Pancreas (tissue), 10 donors: ENCODE measurements at regions not wholly inside any gene's neighbourhood (a gene's known extent, or its start where the extent isn't known, plus 50 kb on each side); places are given as distances from the start of the nearest gene placed in this dataset.

Experiments used
- ATAC-seq, 4 donors: fragments of 200-7000 bp; cut with Tn5 transposase; one replicate each; pipeline versions ENCODE4 v1.8.0 to v1.9.1; 2020; ENCODE audit warnings: mild to moderate bottlenecking in 4 of 4, moderate library complexity in 4 of 4
- DNase-seq, 6 donors: peaks; one replicate each; pipeline ENCODE4 v3.0.0-alpha.2; 2020
- FAIRE-seq: peaks from 2 replicates; lab custom pipeline; 2012; peaks lifted over from hg19 to GRCh38; lab: Jason Lieb, UNC
- H3K27ac ChIP-seq, 4 donors: fragments of 200-600 bp; sonication (generic); 1 replicate in 3 of 4; 2 replicates in 1 of 4; pipeline versions ENCODE4 v1.5.0 to v1.8.0; 2020
- H3K27me3 ChIP-seq, 4 donors: fragments of 200-600 bp; one replicate each; pipeline ENCODE4 v1.8.0; 2021
- H3K36me3 ChIP-seq, 3 donors: fragments of 200-600 bp; sonication (generic) in 1 of 3; one replicate each; pipeline versions ENCODE4 v1.5.0 to v1.8.0; 2020 to 2021
- H3K4me1 ChIP-seq, 3 donors: fragments of 200-600 bp; one replicate each; pipeline ENCODE4 v1.8.0; 2021
- H3K4me3 ChIP-seq, 4 donors: fragments of 200-600 bp; sonication (generic) in 2 of 4; one replicate each; pipeline versions ENCODE4 v1.5.0 to v1.8.0; 2020 to 2021
- H3K9me3 ChIP-seq, 4 donors: fragments of 200-600 bp; one replicate each; pipeline ENCODE4 v1.8.0; 2021
- CTCF ChIP-seq, 4 donors: fragments of 200-600 bp; sonication (generic) in 3 of 4; IDR thresholded peaks; one replicate each; pipeline versions ENCODE4 v1.5.0 to v1.8.0; 2021; ENCODE audit warnings: antibody characterized with exemption in 4 of 4
- WGBS, 2 donors: extraction: QIAGEN DNeasy Blood & Tissue Kit; methylation state at CpG; one replicate each; pipeline ENCODE4 v1.1.7; 2013; 5-methylcytosine and 5-hydroxymethylcytosine counted together
- intact Hi-C, 3 donors: fragments of 100-400 bp; cut with DNase I; formaldehyde crosslinking; loops; one replicate each; pipeline versions ENCODE4 v1.11.1 to v1.14.2; 2022
- donor health status: healthy with polysubstance abuse.
- donor health status: DM: no; HTN: no; CAD: no; lungs with moderate emphysema.
- donor health status: DM: no; HTN: no; CAD: no.
- donor health status: control.
- donor health status: control.
- donor health status: Bipolar disorder and iron deficiency.
- donor health status: DM: yes; HTN: yes; CAD: no.
- donor health status: DM: no; HTN: no; CAD: no.
- donor health status: DM: no; HTN: no; CAD: no.
- donor health status: DM: yes; HTN: yes; CAD: no.

DNA sequence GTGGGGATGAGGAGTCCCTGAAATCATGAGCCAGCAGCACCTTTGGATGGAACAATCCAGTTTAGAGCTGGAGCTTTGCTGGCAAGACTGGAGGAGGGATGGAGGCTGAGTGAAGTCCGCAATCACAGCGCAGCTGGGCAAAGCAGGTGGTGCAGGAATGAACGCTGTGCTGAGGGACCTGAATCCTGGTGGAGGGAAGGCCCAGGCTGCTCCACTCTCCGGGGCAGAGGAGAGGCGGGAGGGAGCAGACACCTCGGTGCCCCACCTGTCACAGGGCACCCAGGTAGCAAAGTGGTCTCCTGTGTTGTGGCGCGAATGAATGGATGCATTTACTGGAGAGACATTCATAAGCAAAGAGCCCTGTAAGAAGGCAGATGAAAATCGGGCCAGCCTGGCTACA lies 124.8 kb upstream of the ANO1 start:
- Histone ChIP-seq H3K4me3 (no peak overlapping the region), H3K4me1 (no peaks in the 10 kb centered on the region), H3K9me3 (no peaks in the 10 kb centered on the region), H3K27me3 (no peaks in the 10 kb centered on the region), H3K27ac (no peak overlapping the region), H3K36me3 (no peaks in the 10 kb centered on the region)
- intact Hi-C loops, result no loop called here
- peak in 1 of 6 donors; percentile 30 for DNase-seq
- TF ChIP-seq CTCF (IDR thresholded peaks at IDR 0.05), result no peak
- ATAC-seq, result no peak
- 65 to 73% methylated on average over 9 of the region's 9 CpGs for WGBS, 2 donors
- no peak for FAIRE-seq

DNA sequence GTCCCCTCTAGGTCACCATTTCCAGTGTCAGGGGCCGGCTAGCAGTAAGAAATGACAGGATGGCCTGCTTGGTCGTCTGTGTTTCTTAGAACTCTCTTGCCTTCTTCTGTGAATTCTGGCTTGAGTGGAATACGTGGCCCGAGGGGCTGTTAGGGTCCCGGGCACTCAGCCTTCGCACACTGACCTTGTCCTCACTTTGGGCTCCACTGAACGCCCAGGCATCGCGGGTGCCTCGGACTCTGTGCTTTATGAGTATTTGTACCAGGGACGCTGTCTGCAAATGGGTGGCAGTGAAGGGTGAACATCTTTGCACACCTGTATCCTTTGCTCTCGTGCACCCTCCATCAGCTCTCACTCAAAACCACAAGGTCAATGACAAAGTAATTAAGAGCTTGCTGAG lies 123.4 kb upstream of the ANO1 start:
- DNase-seq (peak in 1 of 6 donors; percentile 9), ATAC-seq (no peak), FAIRE-seq (no peak)
- no peaks in the 10 kb centered on the region for H3K9me3 ChIP-seq
- WGBS, 2 donors, result 59 to 77% methylated on average over 12 of the region's 12 CpGs
- intact Hi-C loops, result no loop called here
- H3K36me3 ChIP-seq, result no peaks in the 10 kb centered on the region
- H3K27ac ChIP-seq, result no peak overlapping the region
- H3K27me3 ChIP-seq, result no peaks in the 10 kb centered on the region
- no peak overlapping the region for H3K4me3 ChIP-seq
- no peaks in the 10 kb centered on the region for H3K4me1 ChIP-seq
- TF ChIP-seq CTCF (IDR thresholded peaks at IDR 0.05), result no peak

DNA sequence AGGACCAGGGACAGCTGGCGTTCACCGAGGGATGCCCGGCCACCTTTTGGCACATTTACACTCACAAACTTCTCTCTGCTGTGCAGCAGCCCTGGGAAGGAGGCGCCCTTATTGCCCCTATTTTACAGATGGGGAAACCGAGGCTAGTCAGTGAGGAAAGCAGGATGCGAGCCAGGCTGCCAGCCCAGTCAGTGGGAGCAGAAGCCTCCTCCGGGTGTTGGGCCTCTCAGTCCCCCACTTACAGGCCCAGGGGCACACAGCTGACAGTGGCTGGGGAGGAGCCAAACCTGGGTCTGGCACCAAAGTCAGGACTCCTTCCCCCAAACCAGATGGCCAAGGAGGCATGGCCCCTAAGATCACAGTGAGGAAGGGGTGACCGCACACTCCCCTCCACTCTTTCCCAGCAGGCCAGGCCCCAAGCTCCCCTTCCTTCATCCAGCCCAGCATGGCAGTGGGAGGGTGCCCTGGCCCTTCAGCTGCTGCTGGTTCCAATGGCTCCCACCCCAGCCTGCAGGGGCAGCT lies 121.4 kb upstream of the ANO1 start:
- FAIRE-seq (no peak), ATAC-seq (no peak), DNase-seq (peak in 1 of 6 donors; percentile 33)
- Histone ChIP-seq H3K27me3 (no peaks in the 10 kb centered on the region), H3K4me3 (no peak overlapping the region), H3K4me1 (no peaks in the 10 kb centered on the region), H3K9me3 (no peaks in the 10 kb centered on the region), H3K36me3 (no peaks in the 10 kb centered on the region), H3K27ac (no peak overlapping the region)
- intact Hi-C loops, result no loop called here
- TF ChIP-seq CTCF (IDR thresholded peaks at IDR 0.05), result no peak
- 70 to 77% methylated on average over 8 of the region's 8 CpGs for WGBS, 2 donors

DNA sequence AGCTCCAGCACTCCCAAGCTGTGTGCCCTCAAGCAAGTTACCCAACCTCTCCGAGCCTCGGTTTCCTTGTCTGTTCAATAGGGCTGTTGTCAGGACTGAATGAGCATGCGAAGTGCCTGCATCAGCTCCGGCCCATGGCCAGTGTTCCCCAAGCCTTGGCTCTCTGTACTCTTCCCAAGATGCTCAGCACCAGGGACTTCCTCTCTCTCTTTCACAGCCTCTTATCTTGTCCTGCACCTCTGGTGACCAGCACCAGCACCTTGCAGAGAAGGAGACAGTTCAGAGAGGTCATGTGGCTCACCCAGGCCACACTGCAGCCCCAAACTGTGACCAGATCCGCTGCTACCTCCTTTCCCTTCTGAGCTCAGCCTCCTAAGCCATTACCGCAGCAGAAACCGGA lies 120.3 kb upstream of the ANO1 start:
- intact Hi-C loops, result no loop called here
- H3K27me3 ChIP-seq, result no peaks in the 10 kb centered on the region
- TF ChIP-seq CTCF (IDR thresholded peaks at IDR 0.05), result no peak
- H3K36me3 ChIP-seq, result no peaks in the 10 kb centered on the region
- no peak for FAIRE-seq
- no peaks in the 10 kb centered on the region for H3K4me1 ChIP-seq
- no peak overlapping the region for H3K4me3 ChIP-seq
- WGBS, 2 donors, result 79 to 86% methylated on average over 7 of the region's 7 CpGs
- no peak for ATAC-seq
- DNase-seq, result peak in 1 of 6 donors; percentile 38
- no peaks in the 10 kb centered on the region for H3K9me3 ChIP-seq
- no peak overlapping the region for H3K27ac ChIP-seq

- H3K36me3 ChIP-seq, result no peaks in the 10 kb centered on the region
- H3K27ac ChIP-seq, result no peak overlapping the region
- FAIRE-seq (no peak), ATAC-seq (no peak), DNase-seq (no peak)
- intact Hi-C loops, result no loop called here
- TF ChIP-seq CTCF (IDR thresholded peaks at IDR 0.05), result no peak
- no peaks in the 10 kb centered on the region for H3K27me3 ChIP-seq
- H3K9me3 ChIP-seq, result no peaks in the 10 kb centered on the region
- 47 to 83% methylated on average over 2 of the region's 2 CpGs for WGBS, 2 donors
- H3K4me3 ChIP-seq, result no peak overlapping the region
- H3K4me1 ChIP-seq, result no peaks in the 10 kb centered on the region
These were observed 119.8 kb upstream of the ANO1 start for GRCh38 chr11:69958308-69958707.
